VCaP (cell line): ENCODE measurements at regions not wholly inside any gene's neighbourhood (a gene's known extent, or its start where the extent isn't known, plus 50 kb on each side); places are given as distances from the start of the nearest gene placed in this dataset.

Experiments used
- H3K27ac ChIP-seq: fragments of 450-650 bp; 2 replicates; pipeline ENCODE4 v1.5.1; 2017
- TF ChIP-seq, protein P1 (sequence below): fragments of 450-650 bp; conservative IDR thresholded peaks from 2 replicates; pipeline ENCODE4 v1.5.1; 2017; ENCODE audit warnings: mild to moderate bottlenecking, moderate library complexity

DNA sequence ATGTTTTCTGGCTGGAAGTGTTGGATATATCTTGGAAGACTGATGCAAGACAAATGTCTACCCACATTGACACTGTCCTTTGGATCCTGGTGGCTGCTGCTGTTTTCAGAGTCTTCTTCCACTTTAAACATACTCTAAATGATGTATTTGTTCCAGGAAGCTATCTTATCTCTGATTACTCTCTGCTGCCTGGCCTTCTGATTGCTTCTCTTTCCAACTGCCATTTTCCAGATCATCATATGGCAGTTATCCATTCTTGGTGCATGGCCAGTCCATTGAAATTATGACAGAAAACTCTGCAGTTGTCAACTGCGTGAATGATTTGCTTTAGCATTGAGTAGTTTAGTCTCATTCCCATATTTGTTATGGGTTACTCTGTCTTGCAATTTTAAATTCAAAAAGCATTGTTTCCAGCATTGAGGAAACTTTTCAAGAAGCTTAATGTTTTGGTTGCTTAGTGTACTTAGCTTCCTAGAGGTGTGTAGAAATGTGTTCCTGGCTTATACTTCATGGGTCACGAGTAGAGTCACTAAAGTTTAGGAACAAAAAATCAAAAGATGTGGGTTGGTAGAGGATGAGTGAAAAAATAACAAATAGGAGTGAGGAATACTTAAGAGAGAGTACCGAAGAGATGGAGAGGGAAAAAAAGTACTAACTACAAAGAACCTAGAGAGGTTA, 268.3 kb upstream of the MTPN start:
- no peak overlapping the region for H3K27ac ChIP-seq

DNA sequence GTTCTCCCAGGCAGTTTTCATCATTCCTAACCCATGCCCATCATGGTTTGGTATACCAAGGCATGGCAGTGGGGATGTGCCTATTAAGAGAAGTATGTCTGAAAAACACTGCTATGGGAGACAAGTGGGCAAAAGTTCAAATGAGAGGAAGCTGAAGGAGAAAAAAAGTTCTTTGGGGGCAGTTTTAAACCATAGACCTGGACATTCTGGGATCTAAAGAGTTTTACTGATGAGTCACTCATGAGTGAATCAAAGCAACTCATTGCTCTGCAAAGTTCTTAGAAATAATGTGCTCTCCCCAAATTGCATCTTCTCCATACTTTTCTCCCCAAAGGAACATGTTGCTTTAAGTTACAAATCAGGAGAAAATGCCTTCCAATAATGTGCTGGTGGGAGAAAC, 256.9 kb upstream of the MTPN start:
- H3K27ac ChIP-seq: no peak overlapping the region
- TF ChIP-seq, protein P1, sequence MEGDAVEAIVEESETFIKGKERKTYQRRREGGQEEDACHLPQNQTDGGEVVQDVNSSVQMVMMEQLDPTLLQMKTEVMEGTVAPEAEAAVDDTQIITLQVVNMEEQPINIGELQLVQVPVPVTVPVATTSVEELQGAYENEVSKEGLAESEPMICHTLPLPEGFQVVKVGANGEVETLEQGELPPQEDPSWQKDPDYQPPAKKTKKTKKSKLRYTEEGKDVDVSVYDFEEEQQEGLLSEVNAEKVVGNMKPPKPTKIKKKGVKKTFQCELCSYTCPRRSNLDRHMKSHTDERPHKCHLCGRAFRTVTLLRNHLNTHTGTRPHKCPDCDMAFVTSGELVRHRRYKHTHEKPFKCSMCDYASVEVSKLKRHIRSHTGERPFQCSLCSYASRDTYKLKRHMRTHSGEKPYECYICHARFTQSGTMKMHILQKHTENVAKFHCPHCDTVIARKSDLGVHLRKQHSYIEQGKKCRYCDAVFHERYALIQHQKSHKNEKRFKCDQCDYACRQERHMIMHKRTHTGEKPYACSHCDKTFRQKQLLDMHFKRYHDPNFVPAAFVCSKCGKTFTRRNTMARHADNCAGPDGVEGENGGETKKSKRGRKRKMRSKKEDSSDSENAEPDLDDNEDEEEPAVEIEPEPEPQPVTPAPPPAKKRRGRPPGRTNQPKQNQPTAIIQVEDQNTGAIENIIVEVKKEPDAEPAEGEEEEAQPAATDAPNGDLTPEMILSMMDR: no peak

More for the DNA sequence above, 268.3 kb upstream of the MTPN start:
- TF ChIP-seq, protein P1: no peak

DNA sequence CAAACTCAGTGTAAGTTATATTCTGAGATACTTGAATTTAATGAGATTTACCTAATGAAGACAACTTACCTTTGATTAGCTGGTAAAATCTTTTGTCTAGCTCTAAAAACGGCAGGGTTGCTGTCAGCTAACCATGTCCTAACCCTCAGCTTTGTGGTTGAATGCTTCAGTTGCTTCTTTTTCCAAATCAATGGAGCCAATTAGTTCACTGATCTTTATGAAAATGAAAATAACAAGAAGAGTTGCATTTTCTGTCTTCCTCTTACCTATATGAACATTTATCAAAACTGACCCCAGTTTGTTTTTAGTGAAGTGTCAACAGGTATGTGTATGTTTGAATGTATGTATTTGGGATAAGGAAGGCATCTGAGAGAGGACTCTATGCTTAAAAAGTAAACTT, 253.1 kb upstream of the MTPN start:
- H3K27ac ChIP-seq: no peak overlapping the region
- TF ChIP-seq, protein P1: no peak

DNA sequence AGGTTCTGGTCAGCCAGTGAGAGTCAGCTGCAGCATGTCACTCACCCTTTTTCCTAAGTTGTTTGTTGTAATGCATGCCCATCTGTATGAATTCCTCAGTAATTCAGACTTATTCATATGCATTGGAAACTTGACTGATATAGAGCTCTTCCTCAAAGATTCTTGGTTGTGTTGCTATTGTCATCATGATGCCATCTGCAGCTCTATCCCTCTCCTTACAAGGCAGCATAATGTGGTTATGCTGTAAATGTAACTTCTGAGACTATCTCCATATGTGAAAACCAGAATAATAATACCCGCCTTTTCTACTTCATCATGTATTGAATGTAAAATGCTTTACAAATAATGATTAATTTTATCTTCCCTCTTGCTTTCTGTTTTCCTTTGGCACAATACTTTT, 252.6 kb upstream of the MTPN start:
- H3K27ac ChIP-seq: no peak overlapping the region
- TF ChIP-seq, protein P1: no peak

DNA sequence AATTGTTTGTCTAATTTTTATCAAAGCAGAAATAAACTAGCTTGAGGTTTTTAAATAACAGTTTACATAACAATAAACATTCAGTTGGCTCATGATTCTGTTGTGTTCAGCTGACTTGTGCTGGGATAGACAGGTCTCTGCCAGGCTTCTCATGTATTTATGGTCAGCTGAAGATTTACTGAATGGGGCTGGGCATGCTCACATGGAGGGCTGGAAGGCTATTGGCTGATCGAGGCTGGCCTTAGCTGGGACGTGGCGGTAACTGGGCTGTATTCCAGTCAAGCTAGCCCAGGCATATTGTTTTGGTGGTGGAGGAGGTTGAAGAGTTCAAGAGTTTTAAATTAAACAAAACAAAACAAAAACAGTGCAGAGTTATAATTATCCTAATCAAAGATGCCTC, 251.0 kb upstream of the MTPN start:
- TF ChIP-seq, protein P1: no peak
- no peak overlapping the region for H3K27ac ChIP-seq

DNA sequence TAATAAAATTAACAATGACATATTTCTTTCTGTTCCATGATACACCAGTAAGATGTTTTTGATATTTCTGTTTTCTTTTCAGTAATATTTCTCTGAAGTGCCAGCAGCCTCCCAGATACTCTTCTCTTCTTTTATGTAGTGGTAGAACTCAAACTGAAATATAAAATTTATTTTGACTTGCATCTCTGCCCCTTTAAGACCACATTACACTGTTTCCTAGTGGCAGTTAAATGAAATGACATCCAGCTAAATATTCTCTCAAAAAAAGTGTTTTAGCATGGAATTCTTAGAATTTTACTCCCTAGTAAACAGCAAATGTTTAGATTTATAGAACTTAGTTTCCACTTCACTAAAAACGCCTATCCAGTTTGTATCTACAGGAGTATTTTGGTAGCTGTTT, 237.2 kb upstream of the MTPN start:
- H3K27ac ChIP-seq: no peak overlapping the region
- TF ChIP-seq, protein P1: peak; percentile 43

DNA sequence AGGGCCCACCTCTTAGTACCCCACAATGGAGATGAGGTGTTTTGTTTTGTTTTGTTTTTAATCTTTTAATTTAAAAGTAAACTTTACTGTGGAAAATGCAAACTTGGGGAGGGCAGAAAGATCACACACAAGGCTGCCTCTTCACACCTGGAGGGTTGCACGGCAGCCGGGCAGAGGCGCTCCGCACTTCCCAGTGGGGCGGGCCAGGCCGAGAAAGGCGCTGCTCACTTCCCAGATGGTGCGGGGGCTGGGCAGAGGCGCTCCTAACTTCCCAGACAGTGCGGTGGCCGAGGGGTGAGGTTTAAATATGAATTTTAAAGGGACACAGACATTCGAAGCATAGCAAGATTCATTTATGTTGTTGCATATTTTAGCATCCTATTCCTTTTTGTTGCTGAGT, 235.9 kb upstream of the MTPN start:
- TF ChIP-seq, protein P1: no peak
- no peak overlapping the region for H3K27ac ChIP-seq
